BLaER1 (cell line): ENCODE measurements at regions not wholly inside any gene's neighbourhood (a gene's known extent, or its start where the extent isn't known, plus 50 kb on each side); places are given as distances from the start of the nearest gene placed in this dataset.

Experiments
- H3K27ac ChIP-seq: shearing (Covaris generic); formaldehyde crosslinking; 2 replicates; pipeline ENCODE4 v1.8.1; 2022
- H3K27me3 ChIP-seq: shearing (Covaris generic); formaldehyde crosslinking; 2 replicates; pipeline ENCODE4 v1.8.1; 2022
- H3K36me3 ChIP-seq: shearing (Covaris generic); formaldehyde crosslinking; 2 replicates; pipeline ENCODE4 v1.8.1; 2022
- H3K4me1 ChIP-seq: shearing (Covaris generic); formaldehyde crosslinking; 2 replicates; pipeline ENCODE4 v1.8.1; 2022
- H3K4me2 ChIP-seq: shearing (Covaris generic); formaldehyde crosslinking; 2 replicates; pipeline ENCODE4 v1.8.1; 2022
- H3K4me3 ChIP-seq: shearing (Covaris generic); formaldehyde crosslinking; 2 replicates; pipeline ENCODE4 v1.8.1; 2022
- H3K9ac ChIP-seq: shearing (Covaris generic); formaldehyde crosslinking; 2 replicates; pipeline ENCODE4 v1.8.1; 2022
- H3K9me3 ChIP-seq: shearing (Covaris generic); formaldehyde crosslinking; 2 replicates; pipeline ENCODE4 v1.8.1; 2022
- H4K20me1 ChIP-seq: shearing (Covaris generic); formaldehyde crosslinking; 2 replicates; pipeline ENCODE4 v1.8.1; 2022
- Cebpa-rat ChIP-seq: shearing (Covaris generic); IDR thresholded peaks from 2 replicates; pipeline ENCODE4 v1.8.1; 2022

DNA sequence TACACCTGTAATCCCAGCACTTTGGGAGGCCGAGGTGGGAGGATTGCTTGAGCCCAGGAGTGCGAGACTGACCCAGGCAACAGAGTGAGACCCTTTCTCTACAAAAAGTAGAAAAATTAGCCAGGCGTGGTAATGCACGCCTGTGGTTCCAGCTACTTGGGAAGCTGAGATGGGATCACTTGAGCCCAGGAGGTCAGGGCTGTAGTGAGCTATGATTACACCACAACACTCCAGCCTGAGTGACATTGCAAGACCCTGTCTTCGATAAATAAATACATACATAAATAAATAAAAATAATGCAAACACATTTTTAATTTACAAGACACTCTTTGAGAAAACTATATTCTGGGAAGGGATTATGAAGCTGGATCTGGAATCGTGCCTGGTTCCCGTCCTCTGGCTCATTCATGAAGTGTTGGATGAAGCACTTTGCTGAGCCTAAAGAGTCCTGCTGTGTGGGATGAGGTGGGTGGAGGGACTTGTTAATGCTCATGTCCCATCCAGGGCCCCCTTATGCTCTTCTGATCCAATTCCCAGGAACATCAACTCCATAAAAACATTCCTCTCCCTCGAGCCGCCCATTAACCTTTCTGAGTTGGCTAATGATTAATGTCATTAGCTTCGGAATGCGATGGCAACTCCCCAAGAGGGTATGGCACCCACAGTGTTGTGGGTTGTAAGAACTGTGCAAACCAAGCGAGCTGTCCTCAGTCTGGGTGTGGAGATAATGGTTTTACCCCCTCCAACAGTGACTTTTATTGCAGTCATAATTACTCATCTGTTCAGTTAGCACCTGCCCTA lies 236.3 kb downstream of the BAMBI start:
- Histone ChIP-seq H4K20me1 (no peaks in the 10 kb centered on the region), H3K4me3 (no peak overlapping the region), H3K9ac (no peak overlapping the region), H3K27me3 (no peaks in the 10 kb centered on the region), H3K27ac (no peak overlapping the region), H3K4me1 (no peaks in the 10 kb centered on the region), H3K4me2 (no peak overlapping the region), H3K9me3 (0 out of 2 replicates have a peak, but pooled peaks cover 4% of the 10 kb centered on the region), H3K36me3 (no peaks in the 10 kb centered on the region)
- no peak for TF ChIP-seq Cebpa-rat

DNA sequence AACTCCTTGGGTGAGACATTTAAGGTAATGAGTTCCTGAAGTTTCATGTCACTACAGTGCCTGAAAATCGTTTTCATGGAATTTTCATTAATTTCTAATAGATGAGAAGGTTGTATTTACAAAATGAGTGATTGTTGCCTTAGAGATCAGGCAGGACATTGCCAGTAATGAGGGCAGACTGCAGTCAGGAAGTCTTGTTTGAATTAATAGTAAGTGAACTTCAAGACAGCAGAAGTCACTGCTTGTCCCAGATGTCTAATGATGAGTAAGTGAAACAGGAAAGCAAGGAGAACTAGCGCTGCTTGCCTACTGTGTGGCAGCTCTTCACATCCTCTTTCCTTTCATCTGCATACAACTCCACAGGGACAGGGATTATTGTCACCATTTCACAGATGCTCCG lies 237.4 kb downstream of the BAMBI start:
- TF ChIP-seq Cebpa-rat, result no peak
- H3K4me2 ChIP-seq, result no peak overlapping the region
- no peaks in the 10 kb centered on the region for H3K36me3 ChIP-seq
- H3K9ac ChIP-seq, result no peak overlapping the region
- H4K20me1 ChIP-seq, result no peaks in the 10 kb centered on the region
- no peak overlapping the region for H3K27ac ChIP-seq
- H3K4me3 ChIP-seq, result no peak overlapping the region
- no peaks in the 10 kb centered on the region for H3K4me1 ChIP-seq
- no peaks in the 10 kb centered on the region for H3K27me3 ChIP-seq
- 0 out of 2 replicates have a peak, but pooled peaks cover 5% of the 10 kb centered on the region for H3K9me3 ChIP-seq

DNA sequence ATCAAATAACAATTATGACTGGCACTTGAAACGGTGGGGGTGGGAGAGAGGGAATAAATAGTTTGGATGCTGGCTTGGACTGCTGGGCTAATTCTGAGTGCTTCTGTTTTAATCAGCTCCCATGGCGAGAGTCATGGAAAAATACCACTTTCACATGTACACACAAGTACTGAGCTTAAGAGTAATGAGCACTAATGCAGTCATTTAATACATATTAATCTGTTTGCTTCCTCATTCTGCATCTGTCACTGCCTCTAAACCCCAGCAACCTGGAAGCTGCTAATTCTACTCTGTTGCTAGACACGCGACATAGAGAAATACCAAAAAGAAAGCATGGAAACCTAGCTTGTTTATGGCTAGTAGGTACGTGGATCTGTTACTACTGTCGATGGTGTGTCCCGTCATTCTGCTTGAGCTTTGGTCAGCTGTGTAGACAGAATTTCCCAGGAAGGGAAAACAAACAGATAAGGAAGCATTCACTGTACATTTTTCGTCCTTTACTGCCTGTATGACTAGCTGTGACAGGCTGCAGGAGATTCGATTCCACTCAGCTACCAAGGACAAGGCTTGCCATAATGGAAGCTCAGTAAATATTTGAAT lies 238.8 kb downstream of the BAMBI start:
- H3K9ac ChIP-seq, result no peak overlapping the region
- TF ChIP-seq Cebpa-rat, result no peak
- no peaks in the 10 kb centered on the region for H4K20me1 ChIP-seq
- no peak overlapping the region for H3K27ac ChIP-seq
- H3K4me3 ChIP-seq, result no peak overlapping the region
- no peaks in the 10 kb centered on the region for H3K36me3 ChIP-seq
- H3K9me3 ChIP-seq, result peaks cover 8% of the 10 kb centered on the region
- H3K27me3 ChIP-seq, result no peaks in the 10 kb centered on the region
- no peaks in the 10 kb centered on the region for H3K4me1 ChIP-seq
- H3K4me2 ChIP-seq, result no peak overlapping the region

DNA sequence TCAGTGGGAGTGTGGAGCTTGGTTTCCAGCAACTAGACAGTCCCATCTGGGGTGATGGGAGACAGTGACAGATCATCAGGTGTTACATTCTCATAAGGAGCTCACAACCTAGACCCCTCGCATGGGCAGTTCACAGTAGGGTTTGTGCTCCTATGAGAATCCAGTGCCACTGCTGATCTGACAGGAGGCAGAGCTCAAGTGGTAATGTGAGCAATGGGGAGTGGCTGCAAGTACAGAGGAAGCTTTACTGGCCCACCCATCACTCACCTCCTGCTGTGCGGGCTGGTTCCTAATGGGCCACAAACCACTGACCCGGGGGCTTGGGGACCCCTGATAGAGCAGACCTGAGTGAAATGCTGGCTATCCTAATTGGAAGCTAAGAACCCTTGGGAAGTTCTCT lies 242.8 kb downstream of the BAMBI start:
- Histone ChIP-seq H3K27ac (no peak overlapping the region), H3K9me3 (peaks cover 22% of the 10 kb centered on the region), H3K4me2 (no peak overlapping the region), H3K36me3 (no peaks in the 10 kb centered on the region), H3K4me3 (no peak overlapping the region), H3K27me3 (peaks cover 10% of the 10 kb centered on the region), H3K4me1 (no peaks in the 10 kb centered on the region), H4K20me1 (no peaks in the 10 kb centered on the region), H3K9ac (no peak overlapping the region)
- no peak for TF ChIP-seq Cebpa-rat

DNA sequence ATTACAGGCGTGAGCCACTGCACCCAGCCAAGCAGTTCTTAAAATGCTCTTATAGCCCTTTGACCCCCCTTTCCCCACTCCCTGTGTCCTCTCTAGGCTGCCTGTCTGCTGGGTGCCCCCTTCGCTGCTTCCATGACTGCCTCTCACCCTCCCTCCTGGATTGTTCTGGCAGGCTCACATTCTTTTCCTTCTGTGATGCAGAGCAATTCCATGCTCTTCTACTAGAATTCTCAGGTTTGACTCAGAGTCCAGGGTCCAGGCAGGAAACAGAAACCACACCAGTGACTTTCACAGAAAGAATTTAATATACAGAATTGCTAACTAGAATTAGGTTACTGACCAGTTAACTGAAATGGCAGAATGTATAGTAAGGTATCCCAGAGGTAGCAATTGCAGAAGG lies 244.8 kb downstream of the BAMBI start:
- no peaks in the 10 kb centered on the region for H4K20me1 ChIP-seq
- no peak overlapping the region for H3K4me2 ChIP-seq
- no peak overlapping the region for H3K9ac ChIP-seq
- H3K4me3 ChIP-seq, result no peak overlapping the region
- peaks cover 24% of the 10 kb centered on the region for H3K9me3 ChIP-seq
- H3K27ac ChIP-seq, result no peak overlapping the region
- no peaks in the 10 kb centered on the region for H3K36me3 ChIP-seq
- H3K27me3 ChIP-seq, result peaks cover 20% of the 10 kb centered on the region
- H3K4me1 ChIP-seq, result no peaks in the 10 kb centered on the region
- TF ChIP-seq Cebpa-rat, result no peak

DNA sequence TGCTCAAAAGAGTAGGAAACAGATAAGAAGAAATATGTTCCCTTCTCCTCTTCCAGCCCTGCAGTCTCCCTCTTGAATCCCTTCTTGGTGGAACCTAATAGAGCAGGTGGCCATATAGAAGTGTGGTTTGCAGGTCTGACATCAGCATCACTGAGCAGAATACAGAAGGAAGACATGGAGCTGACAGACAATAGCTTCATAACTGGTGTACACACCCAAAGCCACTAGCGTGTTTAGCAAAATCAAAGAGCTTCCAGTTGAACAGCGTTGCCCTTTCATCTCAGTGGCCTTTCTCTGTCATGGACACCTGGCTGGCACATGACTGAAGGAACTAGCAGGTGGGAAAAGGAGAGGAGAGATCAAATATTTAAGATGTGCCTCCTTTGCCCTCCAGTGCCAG lies 245.5 kb downstream of the BAMBI start:
- H3K9ac ChIP-seq, result no peak overlapping the region
- no peak for TF ChIP-seq Cebpa-rat
- no peak overlapping the region for H3K4me2 ChIP-seq
- H3K4me1 ChIP-seq, result no peaks in the 10 kb centered on the region
- H3K27me3 ChIP-seq, result peaks cover 20% of the 10 kb centered on the region
- H3K36me3 ChIP-seq, result no peaks in the 10 kb centered on the region
- H3K27ac ChIP-seq, result no peak overlapping the region
- no peaks in the 10 kb centered on the region for H4K20me1 ChIP-seq
- H3K9me3 ChIP-seq, result peaks cover 24% of the 10 kb centered on the region
- no peak overlapping the region for H3K4me3 ChIP-seq

DNA sequence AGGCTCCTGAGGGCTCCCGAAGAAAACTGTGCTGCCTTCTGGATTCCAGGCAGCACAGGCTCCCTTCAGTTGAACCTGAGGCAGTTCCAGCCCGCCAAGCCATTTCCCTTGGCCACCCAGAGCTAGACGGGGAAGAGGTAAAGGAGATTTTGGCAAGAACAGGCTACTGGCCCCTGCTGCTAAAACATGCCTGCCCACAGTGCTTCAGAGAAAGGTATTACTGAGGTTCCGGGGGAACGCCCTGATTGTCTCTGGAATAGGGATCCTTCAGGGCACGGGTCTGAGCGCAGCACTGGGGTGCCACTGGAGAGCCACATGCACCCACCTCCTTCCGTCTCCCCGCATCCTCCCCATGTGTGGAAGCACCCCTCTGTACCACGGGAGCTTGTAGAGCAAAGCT lies 247.4 kb downstream of the BAMBI start:
- H4K20me1 ChIP-seq, result no peaks in the 10 kb centered on the region
- no peak overlapping the region for H3K27ac ChIP-seq
- no peaks in the 10 kb centered on the region for H3K36me3 ChIP-seq
- no peak overlapping the region for H3K4me3 ChIP-seq
- no peak overlapping the region for H3K9ac ChIP-seq
- peaks cover 20% of the 10 kb centered on the region for H3K27me3 ChIP-seq
- no peak for TF ChIP-seq Cebpa-rat
- peak overlapping the region; percentile 39; the same call in 1 of the 2 replicates for H3K4me2 ChIP-seq
- no peaks in the 10 kb centered on the region for H3K4me1 ChIP-seq
- peaks cover 22% of the 10 kb centered on the region for H3K9me3 ChIP-seq

DNA sequence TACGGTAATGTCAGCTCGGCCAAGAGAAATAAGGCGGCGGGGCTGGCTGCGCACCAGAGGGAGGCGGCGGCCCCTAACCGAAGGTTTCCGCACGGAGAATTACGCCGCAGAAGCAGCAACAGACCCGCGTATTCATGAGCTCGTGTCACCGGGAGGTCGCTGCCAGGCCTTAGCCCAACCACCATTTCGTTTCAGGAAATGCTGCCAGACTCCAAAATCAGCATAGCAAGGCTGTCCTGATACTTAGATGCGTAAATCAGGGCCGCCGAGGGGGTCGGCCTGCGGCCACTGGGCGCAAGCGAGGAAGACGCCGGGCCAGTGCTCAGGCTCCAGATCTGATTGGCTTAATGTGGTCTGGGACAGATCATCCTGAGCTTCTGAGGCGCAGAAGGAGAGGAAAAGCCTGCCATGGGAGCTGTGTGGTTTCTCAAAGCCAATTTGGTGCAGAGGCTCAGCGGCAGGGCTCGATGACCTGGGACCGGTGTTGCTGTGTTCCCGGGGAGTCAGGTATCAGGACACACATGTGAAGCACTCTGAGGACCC lies 247.9 kb downstream of the BAMBI start:
- Histone ChIP-seq H3K36me3 (no peaks in the 10 kb centered on the region), H3K27me3 (peaks cover 20% of the 10 kb centered on the region), H3K9me3 (peaks cover 17% of the 10 kb centered on the region), H3K4me1 (no peaks in the 10 kb centered on the region), H3K27ac (no peak overlapping the region), H3K4me3 (no peak overlapping the region), H3K9ac (no peak overlapping the region), H3K4me2 (peak overlapping the region; percentile 39; the same call in 1 of the 2 replicates), H4K20me1 (no peaks in the 10 kb centered on the region)
- TF ChIP-seq Cebpa-rat, result no peak

DNA sequence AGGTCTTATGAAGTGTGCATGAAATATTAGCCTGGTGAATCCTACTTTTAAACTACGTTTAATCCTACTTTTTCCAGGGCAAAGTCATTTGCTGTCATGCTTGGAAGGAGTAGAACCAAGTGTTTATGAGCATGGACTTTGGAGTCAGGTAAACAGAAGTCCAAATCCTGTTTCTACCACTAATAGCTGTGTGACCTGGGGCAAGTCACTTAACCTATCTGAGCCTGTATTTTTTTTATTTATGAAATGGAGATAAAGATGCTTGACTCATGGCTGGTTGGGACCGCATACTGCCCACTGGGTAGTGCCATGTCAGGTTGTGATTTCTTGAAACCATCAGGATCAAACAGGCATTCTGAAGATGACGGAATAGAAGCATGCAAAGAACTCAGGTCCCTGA lies 249.6 kb downstream of the BAMBI start:
- Histone ChIP-seq H3K4me3 (no peak overlapping the region), H3K36me3 (no peaks in the 10 kb centered on the region), H4K20me1 (no peaks in the 10 kb centered on the region), H3K4me1 (no peaks in the 10 kb centered on the region), H3K4me2 (no peak overlapping the region), H3K9ac (no peak overlapping the region), H3K27ac (no peak overlapping the region), H3K27me3 (peaks cover 20% of the 10 kb centered on the region), H3K9me3 (peaks cover 16% of the 10 kb centered on the region; the same call in 1 of the 2 replicates)
- no peak for TF ChIP-seq Cebpa-rat

DNA sequence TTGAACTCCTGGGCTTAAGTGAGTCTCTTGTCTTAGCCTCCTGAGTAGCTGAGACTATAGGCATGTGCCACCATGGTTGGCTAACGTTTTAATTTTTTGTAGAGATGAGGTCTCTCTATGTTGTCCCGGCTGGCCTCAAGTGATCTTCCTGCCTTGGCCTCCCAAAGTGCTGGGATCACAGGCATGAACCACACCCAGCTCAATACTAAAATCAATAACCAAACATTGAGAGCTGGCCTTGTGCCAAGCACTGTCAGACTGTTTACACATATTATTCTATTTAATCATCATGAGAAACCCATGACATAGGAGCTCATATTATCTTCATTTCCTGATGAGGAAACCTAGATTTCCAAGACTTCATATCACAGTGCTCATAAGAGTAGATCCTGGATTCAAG lies 251.2 kb downstream of the BAMBI start:
- H3K27ac ChIP-seq, result no peak overlapping the region
- H3K27me3 ChIP-seq, result peaks cover 20% of the 10 kb centered on the region
- H3K9ac ChIP-seq, result no peak overlapping the region
- no peak for TF ChIP-seq Cebpa-rat
- H3K4me3 ChIP-seq, result no peak overlapping the region
- peaks cover 23% of the 10 kb centered on the region for H3K9me3 ChIP-seq
- H3K36me3 ChIP-seq, result no peaks in the 10 kb centered on the region
- no peaks in the 10 kb centered on the region for H3K4me1 ChIP-seq
- H4K20me1 ChIP-seq, result no peaks in the 10 kb centered on the region
- H3K4me2 ChIP-seq, result no peak overlapping the region
